IPS-15b (cell line): ENCODE measurements at regions not wholly inside any gene's neighbourhood (a gene's known extent, or its start where the extent isn't known, plus 50 kb on each side); places are given as distances from the start of the nearest gene placed in this dataset.
"Not testable (repeated sequence)": the region's sequence is repeated elsewhere in the genome, so short reads cannot be mapped to it uniquely, and the experiment has no call there.

ENCODE experiments used
- H3K27me3 ChIP-seq: one replicate; pipeline ENCODE4 v1.6.1; 2013; ENCODE audit warnings: low read length; ENCODE audit not compliant: control insufficient read depth, insufficient read depth
- H3K36me3 ChIP-seq: one replicate; pipeline ENCODE4 v1.6.1; 2013; ENCODE audit warnings: low read length; ENCODE audit not compliant: control insufficient read depth, insufficient read depth
- H3K4me1 ChIP-seq: one replicate; pipeline ENCODE4 v1.6.1; 2013; ENCODE audit warnings: mild to moderate bottlenecking, low read length; ENCODE audit not compliant: control insufficient read depth, insufficient read depth
- H3K4me3 ChIP-seq: one replicate; pipeline ENCODE4 v1.5.1; 2013; ENCODE audit warnings: low read depth, low read length
- H3K9ac ChIP-seq: one replicate; pipeline ENCODE4 v1.6.1; 2013; ENCODE audit warnings: low read depth, mild to moderate bottlenecking, low read length
- H3K9me3 ChIP-seq: one replicate; pipeline ENCODE4 v1.6.1; 2013; ENCODE audit warnings: mild to moderate bottlenecking, low read length; ENCODE audit not compliant: control insufficient read depth, insufficient read depth

- Histone ChIP-seq H3K9me3 (no peaks in the 10 kb centered on the region), H3K4me1 (peaks cover 2% of the 10 kb centered on the region), H3K27me3 (no peaks in the 10 kb centered on the region), H3K9ac (no peak overlapping the region), H3K4me3 (no peak overlapping the region), H3K36me3 (no peaks in the 10 kb centered on the region)
Measured at GRCh38 chr15:75776065-75776423, 63.4 kb upstream of the CSPG4 start.

GRCh38 chr15:75775296-75776064, 62.8 kb upstream of the CSPG4 start:
- Histone ChIP-seq H3K27me3 (no peaks in the 10 kb centered on the region), H3K4me3 (no peak overlapping the region), H3K9me3 (no peaks in the 10 kb centered on the region), H3K9ac (no peak overlapping the region), H3K36me3 (no peaks in the 10 kb centered on the region), H3K4me1 (peaks cover 2% of the 10 kb centered on the region)

GRCh38 chr15:75773974-75774373, 61.3 kb upstream of the CSPG4 start:
- H3K27me3 ChIP-seq, H3K36me3 ChIP-seq, H3K9ac ChIP-seq, H3K4me1 ChIP-seq, H3K4me3 ChIP-seq, H3K9me3 ChIP-seq: not testable (repeated sequence)

- H3K4me1 ChIP-seq, H3K27me3 ChIP-seq, H3K9ac ChIP-seq, H3K9me3 ChIP-seq, H3K4me3 ChIP-seq, H3K36me3 ChIP-seq: not testable (repeated sequence)
Measured at GRCh38 chr15:75771054-75771453, 58.4 kb upstream of the CSPG4 start.

GRCh38 chr15:75770131-75770530, 57.5 kb upstream of the CSPG4 start:
- no peak overlapping the region for H3K4me3 ChIP-seq
- no peaks in the 10 kb centered on the region for H3K36me3 ChIP-seq
- H3K4me1 ChIP-seq: no peaks in the 10 kb centered on the region
- no peaks in the 10 kb centered on the region for H3K9me3 ChIP-seq
- H3K27me3 ChIP-seq: no peaks in the 10 kb centered on the region
- no peak overlapping the region for H3K9ac ChIP-seq

GRCh38 chr15:75768526-75768925, 55.9 kb upstream of the CSPG4 start:
- H3K9me3 ChIP-seq, H3K4me1 ChIP-seq, H3K9ac ChIP-seq, H3K27me3 ChIP-seq, H3K36me3 ChIP-seq, H3K4me3 ChIP-seq: not testable (repeated sequence)

- not testable (repeated sequence) for H3K9me3 ChIP-seq, H3K4me3 ChIP-seq, H3K4me1 ChIP-seq, H3K36me3 ChIP-seq, H3K27me3 ChIP-seq, H3K9ac ChIP-seq
Measured at GRCh38 chr15:75765551-75766305, 53.1 kb upstream of the CSPG4 start.

- H3K36me3 ChIP-seq, H3K9me3 ChIP-seq, H3K4me1 ChIP-seq, H3K4me3 ChIP-seq, H3K9ac ChIP-seq, H3K27me3 ChIP-seq: not testable (repeated sequence)
Measured at GRCh38 chr15:75764845-75765550, 52.4 kb upstream of the CSPG4 start.

- H3K4me3 ChIP-seq, H3K27me3 ChIP-seq, H3K4me1 ChIP-seq, H3K9me3 ChIP-seq, H3K36me3 ChIP-seq, H3K9ac ChIP-seq: not testable (repeated sequence)
Measured at GRCh38 chr15:75763635-75764600, 51.3 kb upstream of the CSPG4 start.

GRCh38 chr15:75763137-75763611, 50.5 kb upstream of the CSPG4 start:
- Histone ChIP-seq H3K36me3 (no peaks in the 10 kb centered on the region), H3K27me3 (no peaks in the 10 kb centered on the region), H3K9me3 (no peaks in the 10 kb centered on the region), H3K4me3 (no peak overlapping the region), H3K4me1 (peaks cover 2% of the 10 kb centered on the region), H3K9ac (no peak overlapping the region)
